ENCODE measurements at regions not wholly inside any gene's neighbourhood (a gene's known extent, or its start where the extent isn't known, plus 50 kb on each side); places are given as distances from the start of the nearest gene placed in this dataset.

GRCh38 chr6:104068281-104068680 lies 791.4 kb downstream of the HACE1 start:
- Histone ChIP-seq H3K27ac (ENCODE audit: low read depth in 2 of 2, low read length in 2 of 2) (no peak overlapping the region), H3K27me3 (ENCODE audit: control insufficient read depth, insufficient read depth, low read length) (no peaks in the 10 kb centered on the region), H3K9me3 (ENCODE audit: control insufficient read depth in 2 of 3, insufficient read depth in 1 of 3, low read length in 3 of 3) (no peaks in the 10 kb centered on the region), H3K4me1 (ENCODE audit: control insufficient read depth in 2 of 3, insufficient read depth in 2 of 3, low read depth in 1 of 3, low read length in 3 of 3) (no peaks in the 10 kb centered on the region), H3K9ac (ENCODE audit: low read length in 3 of 3) (no peak overlapping the region), H3K4me3 (ENCODE audit: low read length in 3 of 3) (no peak overlapping the region), H3K36me3 (ENCODE audit: control insufficient read depth in 2 of 3, insufficient read depth in 3 of 3, low read length in 3 of 3) (no peaks in the 10 kb centered on the region)
- no peak for TF ChIP-seq CTCF (IDR thresholded peaks at IDR 0.05; ENCODE audit: borderline replicate concordance, extremely low read depth, insufficient read depth)
- no peak for FAIRE-seq
- DNase-seq = no peak
- intact Hi-C loops (cut with DNase I) = no loop called here

GRCh38 chr6:104064876-104065275 lies 794.8 kb downstream of the HACE1 start:
- Histone ChIP-seq H3K27ac (ENCODE audit: low read depth in 2 of 2, low read length in 2 of 2) (no peak overlapping the region), H3K4me1 (ENCODE audit: control insufficient read depth in 2 of 3, insufficient read depth in 2 of 3, low read depth in 1 of 3, low read length in 3 of 3) (no peaks in the 10 kb centered on the region), H3K9ac (ENCODE audit: low read length in 3 of 3) (no peak overlapping the region), H3K9me3 (ENCODE audit: control insufficient read depth in 2 of 3, insufficient read depth in 1 of 3, low read length in 3 of 3) (peaks cover 0 to 3% (median 0%) of the 10 kb centered on the region in 3 donors), H3K27me3 (ENCODE audit: control insufficient read depth, insufficient read depth, low read length) (no peaks in the 10 kb centered on the region), H3K36me3 (ENCODE audit: control insufficient read depth in 2 of 3, insufficient read depth in 3 of 3, low read length in 3 of 3) (no peaks in the 10 kb centered on the region), H3K4me3 (ENCODE audit: low read length in 3 of 3) (no peak overlapping the region)
- intact Hi-C loops (cut with DNase I) = no loop called here
- no peak for FAIRE-seq
- no peak for DNase-seq
- TF ChIP-seq CTCF (IDR thresholded peaks at IDR 0.05; ENCODE audit: borderline replicate concordance, extremely low read depth, insufficient read depth) = no peak

GRCh38 chr6:104050455-104050854 lies 809.3 kb downstream of the HACE1 start:
- intact Hi-C loops (cut with DNase I) = no loop called here
- H3K4me3 ChIP-seq (ENCODE audit: low read length in 3 of 3) = no peak overlapping the region
- no peaks in the 10 kb centered on the region for H3K27me3 ChIP-seq (ENCODE audit: control insufficient read depth, insufficient read depth, low read length)
- no peaks in the 10 kb centered on the region for H3K9me3 ChIP-seq (ENCODE audit: control insufficient read depth in 2 of 3, insufficient read depth in 1 of 3, low read length in 3 of 3)
- no peak for FAIRE-seq
- TF ChIP-seq CTCF (IDR thresholded peaks at IDR 0.05; ENCODE audit: borderline replicate concordance, extremely low read depth, insufficient read depth) = no peak
- no peak for DNase-seq
- H3K27ac ChIP-seq (ENCODE audit: low read depth in 2 of 2, low read length in 2 of 2) = no peak overlapping the region
- H3K4me1 ChIP-seq (ENCODE audit: control insufficient read depth in 2 of 3, insufficient read depth in 2 of 3, low read depth in 1 of 3, low read length in 3 of 3) = no peaks in the 10 kb centered on the region
- H3K36me3 ChIP-seq (ENCODE audit: control insufficient read depth in 2 of 3, insufficient read depth in 3 of 3, low read length in 3 of 3) = no peaks in the 10 kb centered on the region
- no peak overlapping the region for H3K9ac ChIP-seq (ENCODE audit: low read length in 3 of 3)

- Histone ChIP-seq H3K4me3 (ENCODE audit: low read length in 3 of 3) (no peak overlapping the region), H3K27me3 (ENCODE audit: control insufficient read depth, insufficient read depth, low read length) (no peaks in the 10 kb centered on the region), H3K4me1 (ENCODE audit: control insufficient read depth in 2 of 3, insufficient read depth in 2 of 3, low read depth in 1 of 3, low read length in 3 of 3) (no peaks in the 10 kb centered on the region), H3K27ac (ENCODE audit: low read depth in 2 of 2, low read length in 2 of 2) (no peak overlapping the region), H3K9me3 (ENCODE audit: control insufficient read depth in 2 of 3, insufficient read depth in 1 of 3, low read length in 3 of 3) (no peaks in the 10 kb centered on the region), H3K36me3 (ENCODE audit: control insufficient read depth in 2 of 3, insufficient read depth in 3 of 3, low read length in 3 of 3) (no peaks in the 10 kb centered on the region), H3K9ac (ENCODE audit: low read length in 3 of 3) (no peak overlapping the region)
- DNase-seq = no peak
- FAIRE-seq = no peak
- TF ChIP-seq CTCF (IDR thresholded peaks at IDR 0.05; ENCODE audit: borderline replicate concordance, extremely low read depth, insufficient read depth) = no peak
- intact Hi-C loops (cut with DNase I) = no loop called here
Observed at GRCh38 chr6:104046426-104046825, 813.3 kb downstream of the HACE1 start.
